NCI-H82 treated with DMSO at 0.1 percent for 48 hours (cell line): ENCODE measurements at regions not wholly inside any gene's neighbourhood (a gene's known extent, or its start where the extent isn't known, plus 50 kb on each side); places are given as distances from the start of the nearest gene placed in this dataset.
"Not testable (repeated sequence)": the region's sequence is repeated elsewhere in the genome, so short reads cannot be mapped to it uniquely, and the experiment has no call there.

Experiments
- DNase-seq: peaks from one replicate; lab custom pipeline; 2025; ENCODE audit not compliant: unreplicated experiment; lab: John Stamatoyannopoulos, UW

GRCh38 chr6:151671195-151671594 is 136.3 kb upstream of the ESR1 start:
- no peak for DNase-seq

DNA sequence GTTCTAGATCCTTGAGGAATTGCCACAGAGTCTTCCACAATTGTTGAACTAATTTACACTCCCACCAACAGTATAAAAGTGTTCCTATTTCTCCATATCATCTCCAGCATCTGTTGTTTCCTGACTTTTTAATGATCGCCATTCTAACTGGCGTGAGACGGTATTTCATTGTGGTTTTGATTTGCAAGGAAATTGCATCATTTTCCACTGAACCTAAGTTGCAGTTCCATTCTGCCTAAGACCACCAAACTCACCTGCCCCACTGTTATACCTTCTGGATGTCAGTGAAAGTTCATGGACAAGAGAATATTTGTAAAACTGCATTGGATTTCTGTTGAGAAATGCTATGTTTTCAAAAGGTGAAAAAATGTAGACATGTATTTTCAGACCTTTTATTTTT is 132.9 kb upstream of the ESR1 start:
- no peak for DNase-seq

- peak; percentile 54 for DNase-seq
Observed at GRCh38 chr6:151675746-151676459, 131.6 kb upstream of the ESR1 start.

DNA sequence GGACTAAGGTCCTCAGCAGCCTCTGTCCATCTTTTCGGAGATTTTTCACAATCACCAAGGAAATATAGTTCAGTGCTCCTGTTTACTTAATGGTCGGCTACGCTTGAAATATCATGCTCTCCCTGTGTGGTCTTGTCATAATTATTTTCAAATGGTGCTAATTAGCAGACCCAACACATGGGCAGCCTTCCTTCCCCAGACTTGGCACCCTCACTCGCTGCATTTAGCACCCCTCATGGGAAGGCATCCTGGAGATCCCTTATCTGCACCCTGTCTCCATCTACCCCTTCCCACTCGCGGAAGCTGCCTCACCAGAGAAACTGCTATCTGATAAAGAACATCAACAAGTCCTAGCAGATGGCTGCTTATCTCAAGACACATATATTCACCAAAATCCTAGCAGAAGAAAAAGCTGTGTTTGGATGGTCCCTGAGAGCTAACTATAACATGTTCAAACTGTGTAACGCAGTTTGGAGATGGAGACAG is 131.0 kb upstream of the ESR1 start:
- no peak for DNase-seq

GRCh38 chr6:151677404-151677803 is 130.1 kb upstream of the ESR1 start:
- DNase-seq = no peak

GRCh38 chr6:151679081-151679480 is 128.4 kb upstream of the ESR1 start:
- DNase-seq = no peak

DNA sequence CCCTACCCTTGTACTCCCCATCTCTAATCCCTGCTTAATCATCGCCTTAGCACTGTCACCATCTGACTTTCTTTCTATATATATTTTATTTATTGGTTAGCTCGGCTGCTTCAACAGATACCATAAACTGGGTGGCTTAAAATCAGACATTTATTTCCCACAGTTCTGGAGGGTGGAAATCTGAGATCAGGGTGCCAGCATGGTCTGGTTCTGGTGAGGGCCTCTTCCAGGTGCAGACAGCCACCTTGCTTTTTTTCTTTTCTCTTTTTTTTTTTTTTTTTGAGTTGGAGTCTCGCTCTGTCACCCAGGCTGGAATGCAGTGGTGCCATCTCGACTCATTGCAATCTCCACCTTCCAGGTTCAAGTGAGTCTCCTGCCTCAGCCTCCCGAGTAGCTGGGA is 127.5 kb upstream of the ESR1 start:
- peak; percentile 55 for DNase-seq

DNA sequence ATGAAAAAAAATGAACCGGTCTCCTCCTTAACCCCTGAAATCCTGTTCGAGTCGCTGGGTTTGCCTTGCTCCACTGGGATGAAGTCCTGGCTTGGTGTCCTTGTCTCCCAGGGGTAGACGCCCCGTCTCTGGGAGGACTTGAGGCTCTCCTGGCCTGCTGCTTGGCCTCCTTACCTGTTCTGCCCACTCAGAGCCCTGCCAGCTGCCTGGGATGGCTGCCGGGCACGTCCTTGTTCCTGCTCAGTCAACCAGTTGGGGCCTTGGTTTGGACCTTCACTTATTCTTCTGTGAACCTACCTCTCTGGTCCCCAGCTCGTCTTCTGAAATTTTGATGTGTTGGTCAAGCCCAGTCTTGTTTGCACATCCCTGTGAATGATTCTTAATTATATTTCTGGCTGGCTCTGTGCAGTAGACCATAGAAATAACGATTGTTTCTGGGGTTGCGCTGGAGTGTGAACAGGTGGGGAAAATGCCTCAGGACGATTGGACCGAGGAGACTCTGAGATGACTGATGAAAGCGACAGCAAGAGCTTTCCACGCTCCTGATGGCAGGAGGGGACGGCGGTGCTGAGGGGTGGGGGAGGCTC is 126.5 kb upstream of the ESR1 start:
- DNase-seq = no peak

GRCh38 chr6:151681433-151682059 is 125.9 kb upstream of the ESR1 start:
- DNase-seq = no peak

DNA sequence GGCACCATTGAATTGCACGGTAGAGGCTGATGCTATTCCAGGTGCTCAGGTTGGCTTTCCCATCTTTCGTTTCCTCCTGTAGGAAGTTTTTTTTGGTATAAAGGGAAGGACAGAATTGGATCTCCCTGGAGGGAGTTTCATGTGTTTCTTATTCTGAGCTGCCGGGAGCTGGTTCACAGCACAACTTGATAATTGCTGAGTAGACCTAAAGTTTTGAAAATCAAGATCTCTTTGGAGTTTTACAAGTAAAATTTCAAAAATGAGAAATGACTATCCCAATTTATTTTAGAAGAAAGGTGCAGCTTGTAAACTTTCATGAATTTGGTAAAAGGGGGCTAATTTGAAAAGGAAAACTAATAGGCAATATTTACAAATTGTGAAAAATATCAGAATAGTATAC is 125.2 kb upstream of the ESR1 start:
- DNase-seq = no peak

DNA sequence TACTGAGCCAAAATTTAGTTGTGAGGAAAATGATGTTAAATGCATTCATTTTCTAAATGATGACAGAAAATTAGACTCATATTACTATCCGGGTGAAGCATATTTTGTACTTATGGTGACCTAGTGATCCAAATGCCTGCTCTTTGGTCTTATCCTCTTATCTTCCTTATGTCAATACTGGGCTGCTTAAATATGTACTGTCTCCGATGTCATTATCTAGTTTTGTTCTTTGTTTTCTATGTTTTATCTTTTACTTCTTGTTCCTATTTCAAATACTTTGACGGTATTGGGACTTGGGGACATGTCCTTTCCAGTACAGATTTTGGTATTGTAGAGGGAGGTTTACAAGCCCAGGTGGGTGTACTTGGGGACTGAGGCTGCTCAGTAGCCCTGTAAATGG is 124.6 kb upstream of the ESR1 start:
- DNase-seq = peak; percentile 37

GRCh38 chr6:151683381-151683780 is 124.1 kb upstream of the ESR1 start:
- no peak for DNase-seq

- DNase-seq = no peak
Observed at GRCh38 chr6:151689499-151690201, 117.8 kb upstream of the ESR1 start.

DNA sequence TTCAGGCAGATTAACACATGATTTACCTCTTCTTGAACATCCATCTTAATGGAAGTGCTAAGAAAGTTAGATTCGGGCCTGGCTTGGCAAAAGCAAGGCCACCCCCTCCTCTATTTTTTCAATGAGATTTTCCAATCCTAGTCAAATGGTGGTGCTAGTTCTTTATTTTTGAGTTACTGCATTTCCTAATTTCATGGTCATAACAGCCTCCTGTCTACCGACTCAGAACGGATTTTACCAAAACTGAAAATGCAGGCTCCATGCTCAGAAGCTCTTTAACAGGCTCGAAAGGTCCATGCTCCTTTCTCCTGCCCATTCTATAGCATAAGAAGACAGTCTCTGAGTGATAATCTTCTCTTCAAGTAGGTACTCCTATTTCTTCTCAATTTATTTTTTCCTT is 117.2 kb upstream of the ESR1 start:
- DNase-seq = no peak

DNA sequence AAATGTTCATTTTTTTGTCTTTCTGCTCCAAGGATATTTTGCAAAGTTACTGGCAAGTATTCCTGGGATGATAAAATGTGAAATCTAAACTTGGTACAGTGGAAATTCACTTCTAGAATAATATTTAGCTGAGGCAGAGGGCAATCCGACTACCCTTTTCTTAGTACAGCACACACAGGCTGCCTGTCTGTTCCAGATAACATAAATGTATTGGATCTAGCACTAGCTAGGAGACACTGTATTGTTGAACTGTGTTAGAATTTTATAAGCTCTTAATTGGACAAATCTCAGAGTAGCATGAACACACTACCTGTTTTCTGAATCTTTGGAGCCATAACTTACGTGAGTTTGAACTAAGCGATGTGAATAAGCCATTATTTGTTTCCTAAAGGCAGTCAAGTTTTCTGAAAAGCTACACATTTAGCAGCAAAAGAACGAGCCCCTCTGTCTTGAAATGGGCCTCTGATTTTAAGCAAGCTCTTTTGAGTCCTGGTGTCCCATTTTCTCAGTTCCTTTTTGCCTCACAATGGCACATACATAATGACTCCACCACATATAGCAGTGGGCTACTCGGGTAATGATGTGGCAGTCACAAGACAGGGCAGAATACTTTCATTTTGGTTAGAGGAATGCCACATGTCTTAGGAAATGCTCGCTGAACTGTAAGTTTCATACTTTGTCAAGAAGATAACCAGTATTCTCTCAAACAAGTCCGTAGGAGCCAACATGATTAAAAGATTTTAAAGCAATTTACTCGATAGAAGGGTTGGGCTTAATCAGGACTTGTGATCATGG is 116.5 kb upstream of the ESR1 start:
- peak; percentile 16 for DNase-seq

DNA sequence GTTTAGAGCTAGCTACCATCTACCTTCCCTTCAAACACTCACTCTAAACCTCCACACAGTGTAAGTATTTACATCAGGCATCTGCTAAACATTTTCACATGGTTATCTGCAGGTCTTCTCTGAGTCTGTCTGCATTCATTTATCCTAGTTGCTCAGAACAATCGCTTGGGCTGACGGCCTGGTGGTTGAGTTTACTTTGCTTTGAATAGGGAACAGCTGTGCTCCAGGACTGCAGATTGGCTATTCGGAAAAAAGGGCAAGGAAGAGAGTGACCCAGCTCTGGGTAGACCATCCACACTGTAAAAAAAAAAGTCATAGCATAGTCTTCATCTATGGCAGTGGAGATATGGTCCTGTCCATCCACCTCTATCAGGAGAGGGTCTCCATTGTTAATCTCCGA is 115.3 kb upstream of the ESR1 start:
- DNase-seq = no peak

- no peak for DNase-seq
Observed at GRCh38 chr6:151693366-151693765, 114.1 kb upstream of the ESR1 start.

GRCh38 chr6:151695156-151695555 is 112.3 kb upstream of the ESR1 start:
- no peak for DNase-seq

- not testable (repeated sequence) for DNase-seq
Observed at GRCh38 chr6:151696302-151696701, 111.2 kb upstream of the ESR1 start.

- DNase-seq = no peak
Observed at GRCh38 chr6:151698931-151699700, 108.4 kb upstream of the ESR1 start.
